ENCODE measurements at regions not wholly inside any gene's neighbourhood (a gene's known extent, or its start where the extent isn't known, plus 50 kb on each side); places are given as distances from the start of the nearest gene placed in this dataset.

DNA sequence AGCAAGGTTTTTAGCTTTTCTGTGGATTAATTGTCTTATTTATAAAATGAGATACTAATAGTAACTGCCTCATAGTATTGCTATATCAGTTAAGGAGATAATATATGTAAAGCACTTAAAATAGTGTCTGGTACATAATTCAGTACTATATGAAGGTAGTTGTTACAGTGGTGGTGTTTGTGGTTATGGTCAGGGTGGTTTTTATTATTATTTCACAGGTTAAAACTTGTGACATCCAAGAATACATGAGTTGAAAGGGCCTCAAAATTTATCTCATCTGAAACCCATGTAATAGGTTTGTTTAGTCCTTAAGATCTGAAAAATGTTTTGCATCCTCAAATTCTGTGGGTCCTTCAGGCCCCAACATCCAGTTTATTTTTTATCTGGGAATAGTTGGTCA lies 369.5 kb upstream of the LRATD1 start:
- DNase-seq (ENCODE audit: low read depth), result no peak

DNA sequence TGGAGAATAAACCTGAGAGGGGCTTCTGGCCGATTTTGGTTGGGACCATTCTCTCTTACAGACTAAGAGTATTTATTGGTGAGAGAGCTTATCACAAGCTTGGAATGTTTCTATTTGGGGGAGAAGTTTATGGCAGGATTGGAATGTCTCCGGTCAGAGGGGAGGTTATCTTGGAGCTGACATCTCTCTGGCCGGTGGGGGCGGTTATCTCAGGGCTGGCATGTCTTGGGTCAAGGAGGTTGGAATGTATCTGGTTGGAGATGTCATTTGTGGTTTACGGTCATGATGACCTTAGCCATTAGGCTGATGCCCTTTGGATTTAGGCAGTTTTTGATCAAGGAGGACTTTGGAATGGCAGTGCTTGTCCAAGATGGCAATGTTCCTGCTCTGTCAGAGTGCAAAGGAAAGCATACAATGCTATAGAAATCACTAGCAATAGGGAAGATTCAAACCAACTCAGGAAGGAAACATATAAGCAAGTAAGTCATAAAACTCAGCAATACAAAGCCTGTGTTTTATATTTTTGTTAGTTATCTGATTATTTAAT lies 362.4 kb upstream of the LRATD1 start:
- no peak for DNase-seq (ENCODE audit: low read depth)

- no peak for DNase-seq (ENCODE audit: low read depth)
Measured at GRCh38 chr2:14272396-14273075, 360.0 kb upstream of the LRATD1 start.

DNA sequence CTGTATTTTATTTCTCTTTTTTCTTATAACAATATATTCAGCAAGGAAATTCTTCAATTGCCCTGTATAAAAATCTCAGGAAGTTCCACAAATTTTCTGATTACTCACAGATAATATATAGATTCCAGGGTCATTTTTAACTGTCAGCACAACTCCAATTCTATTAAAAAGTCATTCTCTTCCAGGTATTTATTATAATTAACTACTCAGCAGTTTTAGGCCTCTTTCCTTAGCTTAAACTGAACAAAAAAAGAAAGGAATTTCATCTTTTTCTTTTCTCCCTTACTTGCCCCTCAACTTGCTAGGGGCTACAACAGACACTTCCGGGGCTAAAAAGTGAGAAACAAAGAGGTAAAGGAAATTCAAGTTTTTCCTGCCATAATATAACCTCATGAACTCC lies 358.9 kb upstream of the LRATD1 start:
- DNase-seq (ENCODE audit: low read depth), result no peak

GRCh38 chr2:14284244-14284643 lies 348.3 kb upstream of the LRATD1 start:
- DNase-seq (ENCODE audit: low read depth), result no peak

- DNase-seq (ENCODE audit: low read depth), result no peak
Measured at GRCh38 chr2:14285812-14286211, 346.7 kb upstream of the LRATD1 start.

DNA sequence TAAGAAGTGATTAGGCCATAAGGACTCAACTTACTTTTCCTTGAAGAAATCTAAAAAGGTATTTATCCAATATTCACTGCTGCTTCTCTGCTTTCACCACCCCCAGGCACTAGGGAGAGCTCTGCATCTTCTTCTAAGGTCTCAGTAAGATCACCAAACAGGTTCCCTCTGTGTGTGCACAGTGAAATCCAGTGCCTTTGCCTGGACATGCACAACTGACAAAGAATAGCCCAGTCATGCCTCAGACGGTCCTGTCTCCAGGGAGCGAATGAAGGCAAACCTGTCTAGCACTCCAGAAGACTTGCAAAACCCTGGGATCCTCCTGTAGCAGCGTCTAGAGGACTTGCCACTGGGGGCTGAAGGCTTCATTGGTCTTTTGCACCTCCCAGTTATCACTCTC lies 344.5 kb upstream of the LRATD1 start:
- DNase-seq (ENCODE audit: low read depth), result no peak

DNA sequence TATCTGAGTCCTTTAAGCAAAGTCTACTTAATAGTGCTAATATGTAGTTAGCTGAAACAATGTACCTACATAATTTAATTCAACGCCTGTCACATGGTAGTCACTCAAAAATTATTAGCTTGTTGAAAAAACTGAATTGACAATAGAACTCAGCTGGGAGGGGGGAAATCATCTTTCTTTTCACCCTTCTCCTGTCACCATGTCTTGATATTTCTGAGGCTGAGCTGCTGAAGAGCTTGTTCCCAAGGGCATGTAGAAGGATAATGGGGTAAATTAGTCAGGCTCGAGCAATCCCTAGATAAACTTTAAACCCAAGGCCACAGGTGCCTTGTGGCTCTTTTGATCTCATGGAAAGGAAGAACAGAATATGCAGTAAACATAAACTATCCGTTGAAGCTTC lies 339.6 kb upstream of the LRATD1 start:
- no peak for DNase-seq (ENCODE audit: low read depth)

GRCh38 chr2:14297340-14297739 lies 335.2 kb upstream of the LRATD1 start:
- DNase-seq (ENCODE audit: low read depth), result no peak

DNA sequence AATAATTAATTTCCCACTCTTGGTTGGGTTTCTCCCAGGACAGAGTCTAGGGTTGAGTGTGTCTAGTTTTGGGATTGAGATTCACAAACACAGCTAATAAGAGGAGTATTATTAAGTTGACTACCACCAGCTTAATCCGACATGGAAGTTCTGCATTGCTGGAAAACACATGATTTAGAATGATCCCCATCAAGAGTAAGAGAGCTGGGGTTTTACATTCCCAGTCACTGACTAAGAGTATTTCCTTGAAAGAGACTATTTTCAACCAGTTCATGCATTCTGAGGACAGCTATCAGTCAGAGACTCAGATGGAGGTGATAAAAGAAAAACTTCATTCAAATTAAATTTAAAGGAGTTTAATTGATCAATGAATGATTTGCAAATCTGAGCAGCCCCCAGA lies 334.6 kb upstream of the LRATD1 start:
- no peak for DNase-seq (ENCODE audit: low read depth)

- DNase-seq (ENCODE audit: low read depth), result no peak
Measured at GRCh38 chr2:14301331-14301730, 331.2 kb upstream of the LRATD1 start.

DNA sequence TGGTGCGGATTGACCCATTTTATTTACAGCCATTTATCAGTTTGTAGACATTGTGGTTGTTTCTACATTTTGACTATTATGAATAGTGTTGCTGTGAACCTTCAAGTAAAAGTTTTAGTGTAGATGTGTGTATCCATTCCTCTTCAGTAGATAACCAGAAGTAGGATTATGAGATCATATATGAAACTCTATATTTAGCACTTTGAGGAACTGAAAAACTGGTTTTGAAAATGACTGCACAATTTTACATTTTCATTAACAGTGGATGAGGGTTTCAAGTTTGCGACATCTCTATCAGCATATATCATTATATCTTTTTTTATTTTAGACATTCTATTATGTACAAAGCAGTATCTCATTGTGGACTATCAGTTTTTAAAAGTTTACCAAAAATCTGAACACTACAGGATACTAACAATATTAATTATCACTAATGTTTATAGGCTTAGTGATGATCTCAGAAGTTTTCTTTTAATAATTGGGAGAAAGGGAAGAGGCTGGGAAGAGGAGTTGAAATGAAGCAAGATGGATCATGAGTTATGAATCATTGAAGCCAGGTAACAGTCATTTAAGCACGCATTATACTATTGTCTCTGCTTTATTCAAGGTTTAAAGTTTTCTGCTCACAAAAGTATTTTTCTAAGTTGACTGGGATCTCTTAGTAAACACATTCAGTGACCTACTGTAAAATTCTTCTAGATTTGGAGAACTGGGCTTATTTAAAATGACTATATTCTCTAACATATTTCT lies 329.0 kb upstream of the LRATD1 start:
- DNase-seq (ENCODE audit: low read depth), result no peak

DNA sequence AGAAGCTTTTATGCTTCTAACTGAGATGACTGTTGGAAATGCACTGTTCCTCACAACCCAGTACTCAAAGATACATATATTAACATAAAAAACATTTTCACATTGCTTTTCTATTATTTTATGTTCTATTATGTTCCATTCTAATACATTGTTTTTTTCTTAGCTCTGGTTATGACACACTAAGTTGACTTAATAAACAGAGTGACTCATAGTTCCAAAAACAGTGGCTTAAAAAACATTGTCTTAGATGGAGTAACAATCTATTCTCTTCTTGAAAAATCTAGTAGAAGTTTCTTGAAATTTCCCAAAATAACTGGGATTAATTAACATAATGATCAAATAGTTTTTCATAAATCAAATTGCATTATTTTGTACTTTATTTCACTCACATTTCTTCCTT lies 328.2 kb upstream of the LRATD1 start:
- DNase-seq (ENCODE audit: low read depth), result no peak

DNA sequence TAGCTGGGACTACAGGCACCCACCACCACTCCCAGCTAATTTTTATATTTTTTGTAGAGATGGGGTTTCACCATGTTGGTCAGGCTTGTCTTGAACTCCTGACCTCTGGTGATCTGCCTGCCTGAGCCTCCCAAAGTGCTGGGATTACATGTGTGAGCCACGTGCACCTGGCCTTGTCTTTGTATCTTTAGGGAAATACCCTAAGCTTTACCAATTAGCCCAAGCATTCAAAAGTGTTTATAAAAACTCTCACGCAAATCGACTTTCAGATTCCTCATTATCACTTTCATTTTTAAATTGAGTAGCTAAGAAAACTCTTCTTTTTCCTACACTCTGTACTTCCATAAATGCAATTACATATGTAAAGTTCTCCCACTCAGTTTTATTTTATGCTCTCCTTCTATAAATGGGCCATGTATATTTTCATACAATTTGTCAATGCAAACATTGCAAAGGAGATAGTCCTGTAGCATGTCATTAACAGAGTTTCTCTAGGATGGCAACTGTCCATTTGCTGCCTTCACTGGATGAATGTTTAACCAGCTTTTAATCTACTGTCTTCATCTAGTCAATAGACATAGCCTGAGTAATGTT lies 326.2 kb upstream of the LRATD1 start:
- no peak for DNase-seq (ENCODE audit: low read depth)

DNA sequence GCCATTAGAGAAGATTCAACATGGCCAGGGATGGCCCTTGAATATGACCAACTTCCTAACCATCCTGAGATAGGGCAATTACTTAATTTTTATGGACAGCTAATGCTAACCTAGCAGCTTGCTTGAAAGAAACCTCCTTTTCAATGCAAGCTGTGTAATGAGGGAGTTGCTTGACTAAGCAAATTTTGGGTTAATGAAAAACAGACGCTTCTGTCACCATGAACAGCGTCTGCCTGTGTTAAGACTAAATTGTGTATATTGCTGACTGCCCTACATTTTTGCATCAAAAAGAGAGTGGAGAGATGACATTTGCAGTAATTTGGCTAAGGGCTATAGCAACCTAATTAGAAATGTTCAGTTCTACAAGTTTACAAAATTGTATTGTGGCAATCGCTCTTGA lies 319.2 kb upstream of the LRATD1 start:
- DNase-seq (ENCODE audit: low read depth), result no peak

DNA sequence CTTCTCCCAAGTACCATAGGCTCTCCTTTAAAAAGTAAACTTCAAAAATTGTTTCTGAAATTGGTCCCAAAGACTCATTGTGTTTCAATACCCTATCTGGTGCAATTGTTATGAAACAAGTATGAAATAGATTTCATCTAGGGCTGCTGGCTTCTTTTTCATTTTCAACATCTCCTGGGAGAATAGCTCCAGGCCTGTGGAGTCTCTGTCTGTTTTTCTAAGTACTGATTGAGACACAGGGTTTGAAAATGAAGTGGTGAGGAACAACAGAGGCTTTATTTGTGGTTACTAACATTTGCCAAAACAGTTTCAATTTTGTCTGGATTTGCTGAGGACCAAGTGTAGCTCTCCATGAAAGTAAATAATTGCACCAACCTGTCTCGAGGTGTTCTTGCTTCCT lies 315.9 kb upstream of the LRATD1 start:
- no peak for DNase-seq (ENCODE audit: low read depth)

- no peak for DNase-seq (ENCODE audit: low read depth)
Measured at GRCh38 chr2:14321357-14321756, 311.2 kb upstream of the LRATD1 start.

GRCh38 chr2:14322306-14322705 lies 310.2 kb upstream of the LRATD1 start:
- no peak for DNase-seq (ENCODE audit: low read depth)

GRCh38 chr2:14324308-14324707 lies 308.2 kb upstream of the LRATD1 start:
- DNase-seq (ENCODE audit: low read depth), result no peak

DNA sequence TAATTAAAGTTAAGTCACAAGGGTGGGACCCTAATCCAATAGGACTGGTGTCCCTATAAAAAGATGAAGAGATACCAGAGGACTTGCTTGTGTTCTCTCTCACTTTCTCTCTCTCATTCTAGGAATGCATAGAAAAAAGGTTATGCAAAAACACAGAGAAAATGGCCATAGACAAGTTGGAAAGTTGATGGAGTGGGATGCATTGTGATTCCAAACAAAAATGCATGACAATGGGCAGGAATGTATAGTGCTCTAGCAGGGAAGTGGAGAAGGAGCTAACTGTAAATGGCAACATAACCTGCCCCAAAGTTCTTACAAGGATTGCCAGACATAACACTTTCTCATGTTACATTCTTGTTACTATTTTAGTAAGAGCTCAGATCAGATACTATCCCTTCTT lies 301.6 kb upstream of the LRATD1 start:
- no peak for DNase-seq (ENCODE audit: low read depth)

GRCh38 chr2:14336759-14337382 lies 295.6 kb upstream of the LRATD1 start:
- DNase-seq (ENCODE audit: low read depth), result no peak

DNA sequence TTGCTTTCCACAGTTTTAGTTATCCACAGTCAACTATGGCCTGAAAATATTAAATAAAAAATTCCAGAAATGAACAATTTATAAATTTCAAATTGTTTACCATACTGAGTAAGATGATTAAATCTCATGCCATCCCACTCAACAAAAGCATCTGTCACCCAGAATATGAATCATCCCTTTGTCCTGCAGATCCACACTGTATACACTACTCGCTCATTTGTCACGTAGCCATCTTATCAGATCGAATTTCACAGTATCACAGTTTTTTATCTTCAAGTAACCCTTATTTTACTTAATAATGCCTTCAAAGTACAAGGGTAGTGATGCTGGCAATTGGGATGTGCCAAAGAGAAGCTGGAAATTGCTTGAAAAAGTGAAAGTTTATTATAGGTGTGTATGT lies 291.8 kb upstream of the LRATD1 start:
- DNase-seq (ENCODE audit: low read depth), result no peak

GRCh38 chr2:14342313-14342712 lies 290.2 kb upstream of the LRATD1 start:
- DNase-seq (ENCODE audit: low read depth), result no peak
